Esophagus muscularis mucosa (tissue), 3 donors: ENCODE measurements at regions not wholly inside any gene's neighbourhood (a gene's known extent, or its start where the extent isn't known, plus 50 kb on each side); places are given as distances from the start of the nearest gene placed in this dataset.

Experiments
- CTCF ChIP-seq, 3 experiments: fragments of 200-600 bp in 2 of 3; fragments of 450-650 bp in 1 of 3; sonication (generic) in 2 of 3; IDR thresholded peaks; one replicate each; pipeline ENCODE4 v1.5.1; 2017 to 2019; ENCODE audit warnings: antibody characterized with exemption in 3 of 3, mild to moderate bottlenecking in 2 of 3, moderate library complexity in 1 of 3
- POLR2A ChIP-seq: fragments of 450-650 bp; IDR thresholded peaks from one replicate; pipeline ENCODE4 v1.6.1; 2017; ENCODE audit warnings: antibody characterized with exemption, moderate library complexity, mild to moderate bottlenecking, low read depth
- POLR2AphosphoS5 ChIP-seq, 2 donors: sonication (generic); formaldehyde crosslinking; IDR thresholded peaks; one replicate each; pipeline ENCODE4 v1.6.1; 2017; ENCODE audit warnings: antibody characterized with exemption in 2 of 2

GRCh38 chr2:12469141-12469561, 247.6 kb upstream of the TRIB2 start:
- TF ChIP-seq POLR2AphosphoS5 (IDR thresholded peaks at IDR 0.05) (no peak), CTCF (IDR thresholded peaks at IDR 0.05) (no peak), POLR2A (no peak)
